Heart left ventricle (tissue), 13 donors: ENCODE measurements at regions not wholly inside any gene's neighbourhood (a gene's known extent, or its start where the extent isn't known, plus 50 kb on each side); places are given as distances from the start of the nearest gene placed in this dataset.

Experiments
- CTCF ChIP-seq, 12 donors: fragments of 200-600 bp; sonication (generic) in 4 of 12; IDR thresholded peaks; one replicate each; pipeline versions ENCODE4 v1.5.0 to v1.8.0; 2018 to 2022; ENCODE audit warnings: antibody characterized with exemption in 12 of 12, mild to moderate bottlenecking in 5 of 12
- POLR2A ChIP-seq, 2 donors: fragments of 450-650 bp; IDR thresholded peaks; one replicate each; pipeline ENCODE4 v1.6.1; 2017; ENCODE audit warnings: antibody characterized with exemption in 2 of 2, mild to moderate bottlenecking in 2 of 2, moderate library complexity in 2 of 2
- donor health status: ischemic (EF 13 %, LVEDD 7.1; RV severe dilation, severe dysfunction).
- donor health status: DM: no; HTN: yes; CAD: no.
- donor health status: DM: no; HTN: no; CAD: no.
- donor health status: ischemic (EF 25% LVEDD 6.9; RV normal size, moderate dysfunction).
- donor health status: ischemic (EF 25% LVEDD 5.7; RV mildly dilated, moderate dysfunction).
- donor health status: ischemic (EF 35%, LVEDD 5.7; RV mildly dilated, moderate dysfunction).
- donor health status: nonischemic (EF 11% LVEDD 7.7; RV severe dilation, severe dysfunction).
- donor health status: DM: yes; HTN: yes; CAD: no.
- donor health status: PGD.
- donor health status: ischemic (EF 29% LVEDD 5.4; RV normal size, mild dysfunction).
- donor health status: nonischemic (EF 23%, LVEDD 6.1; RV moderate dilation, normal function).

GRCh38 chrX:143940119-143940518 is 56.2 kb downstream of the UBE2NL start:
- TF ChIP-seq CTCF (IDR thresholded peaks at IDR 0.05) = no peak
- TF ChIP-seq POLR2A (IDR thresholded peaks at IDR 0.05) = no peak
